A673 (cell line): ENCODE measurements at regions not wholly inside any gene's neighbourhood (a gene's known extent, or its start where the extent isn't known, plus 50 kb on each side); places are given as distances from the start of the nearest gene placed in this dataset.

Experiments
- BruUV-seq: library from RNA; stranded (reverse); fragments of 400-500 nt; replicated peaks from 2 replicates; lab custom pipeline; 2021; lab: Mats Ljungman, UMichigan
- CTCF ChIA-PET: fragments of 300-600 bp; sonication (Branson Sonifier 250); formaldehyde crosslinking; loops from one replicate; lab custom pipeline; 2022; ENCODE audit warnings: antibody characterized with exemption; lab: Charles Lee
- POLR2A ChIA-PET: fragments of 300-600 bp; sonication (Branson Sonifier 250); formaldehyde crosslinking; loops from one replicate; lab custom pipeline; 2022; ENCODE audit warnings: antibody characterized with exemption; ENCODE audit not compliant: low non-redundant PET; lab: Charles Lee
- DNase-seq: peaks from one replicate; pipeline ENCODE4 v3.0.0-alpha.2; 2015; ENCODE audit warnings: low spot score
- H3K27ac ChIP-seq: fragments of 200-600 bp; sonication (generic); 2 replicates; pipeline ENCODE4 v1.5.1; 2016; ENCODE audit warnings: mixed run types, low read depth, mild to moderate bottlenecking, mixed read lengths, antibody characterized with exemption, low read length; ENCODE audit not compliant: poor library complexity, severe bottlenecking
- H3K27me3 ChIP-seq: fragments of 200-600 bp; sonication (generic); replicated peaks from 2 replicates; pipeline ENCODE4 v1.6.1; 2017; ENCODE audit warnings: mixed run types, low read depth, mild to moderate bottlenecking, mixed read lengths, antibody characterized with exemption, low read length; ENCODE audit not compliant: insufficient read depth, poor library complexity
- H3K36me3 ChIP-seq: fragments of 200-600 bp; sonication (generic); 2 replicates; pipeline ENCODE4 v1.6.1; 2016; ENCODE audit warnings: mixed run types, mild to moderate bottlenecking, mixed read lengths, antibody characterized with exemption, low read length; ENCODE audit not compliant: insufficient read depth, poor library complexity, severe bottlenecking
- H3K4me1 ChIP-seq: fragments of 200-600 bp; sonication (generic); 2 replicates; pipeline ENCODE4 v1.6.1; 2017; ENCODE audit warnings: mixed run types, mild to moderate bottlenecking, mixed read lengths, antibody characterized with exemption, low read length; ENCODE audit not compliant: insufficient read depth, poor library complexity, severe bottlenecking
- H3K4me3 ChIP-seq: fragments of 200-600 bp; sonication (generic); 2 replicates; pipeline ENCODE4 v1.5.1; 2016; ENCODE audit warnings: low read depth, mixed run types, mild to moderate bottlenecking, mixed read lengths, low read length; ENCODE audit not compliant: poor library complexity, severe bottlenecking
- H3K9me3 ChIP-seq: fragments of 200-600 bp; sonication (generic); 2 replicates; pipeline ENCODE4 v1.6.1; 2016; ENCODE audit warnings: mixed run types, low read depth, mild to moderate bottlenecking, mixed read lengths, antibody characterized with exemption, low read length; ENCODE audit not compliant: poor library complexity, severe bottlenecking
- CTCF ChIP-seq: fragments of 300-800, 200-600 bp; sonication (generic); conservative IDR thresholded peaks from 2 replicates; pipeline ENCODE4 v1.5.1; 2017; ENCODE audit warnings: low read depth, mild to moderate bottlenecking, antibody characterized with exemption, low read length, moderate library complexity, mixed read lengths
- EZH2 ChIP-seq: fragments of 200-600 bp; sonication (generic); IDR thresholded peaks from 2 replicates; pipeline ENCODE4 v1.6.1; 2017; ENCODE audit warnings: borderline replicate concordance, low read depth, mild to moderate bottlenecking, mixed read lengths, antibody characterized with exemption, low read length; ENCODE audit not compliant: poor library complexity, severe bottlenecking
- intact Hi-C: fragments of 100-400 bp; cut with micrococcal nuclease; formaldehyde crosslinking; loops from one replicate; pipeline ENCODE4 v1.10.0; 2022; ENCODE audit not compliant: unreplicated experiment

- Histone ChIP-seq H3K27me3 (peaks cover 34% of the 10 kb centered on the region), H3K4me3 (no peak overlapping the region), H3K27ac (no peak overlapping the region), H3K9me3 (no peaks in the 10 kb centered on the region), H3K36me3 (no peaks in the 10 kb centered on the region), H3K4me1 (no peaks in the 10 kb centered on the region)
- TF ChIP-seq EZH2 (no peak), CTCF (no peak)
- peak; percentile 10 for DNase-seq
- intact Hi-C loops = no loop called here
- ChIA-PET POLR2A (no interaction called here), CTCF (no interaction called here)
- no TSS peak for BruUV-seq
Measured at GRCh38 chr1:218813237-218813636, 360.4 kb upstream of the LYPLAL1 start.

GRCh38 chr1:218815076-218815475, 358.6 kb upstream of the LYPLAL1 start:
- no peak overlapping the region for H3K27ac ChIP-seq
- BruUV-seq = no TSS peak
- DNase-seq = no peak
- POLR2A ChIA-PET = no interaction called here
- intact Hi-C loops = no loop called here
- no peak overlapping the region for H3K4me3 ChIP-seq
- CTCF ChIA-PET = no interaction called here
- no peaks in the 10 kb centered on the region for H3K36me3 ChIP-seq
- no peaks in the 10 kb centered on the region for H3K4me1 ChIP-seq
- H3K9me3 ChIP-seq = no peaks in the 10 kb centered on the region
- peaks cover 21% of the 10 kb centered on the region for H3K27me3 ChIP-seq
- TF ChIP-seq CTCF (no peak), EZH2 (no peak)

- TF ChIP-seq EZH2 = no peak
- TF ChIP-seq CTCF = no peak
- no peaks in the 10 kb centered on the region for H3K9me3 ChIP-seq
- ChIA-PET CTCF (no interaction called here), POLR2A (no interaction called here)
- peaks cover 11% of the 10 kb centered on the region for H3K27me3 ChIP-seq
- no peak overlapping the region for H3K4me3 ChIP-seq
- intact Hi-C loops = no loop called here
- H3K27ac ChIP-seq = no peak overlapping the region
- no peaks in the 10 kb centered on the region for H3K36me3 ChIP-seq
- BruUV-seq = no TSS peak
- no peak for DNase-seq
- H3K4me1 ChIP-seq = no peaks in the 10 kb centered on the region
Measured at GRCh38 chr1:218817071-218817470, 356.6 kb upstream of the LYPLAL1 start.
